Keratinocyte (primary cell): ENCODE measurements at regions not wholly inside any gene's neighbourhood (a gene's known extent, or its start where the extent isn't known, plus 50 kb on each side); places are given as distances from the start of the nearest gene placed in this dataset.

Experiments used
- DNase-seq: peaks from one replicate; pipeline ENCODE4 v3.0.0-alpha.2; 2011; ENCODE audit warnings: low read depth, missing footprints, low spot score
- FAIRE-seq: peaks from 2 replicates; lab custom pipeline; 2011; peaks lifted over from hg19 to GRCh38; lab: Jason Lieb, UNC
- H2AFZ ChIP-seq: 2 replicates; pipeline ENCODE4 v1.6.0; 2012; ENCODE audit warnings: low read length, control low read depth, inconsistent platforms; ENCODE audit not compliant: control insufficient read depth
- H3K27ac ChIP-seq: 2 replicates; pipeline ENCODE4 v1.5.1; 2011; ENCODE audit warnings: low read length; ENCODE audit not compliant: control insufficient read depth, insufficient read depth
- H3K27me3 ChIP-seq: 3 replicates; pipeline ENCODE4 v1.6.0; 2011; ENCODE audit warnings: low read length; ENCODE audit not compliant: control insufficient read depth, insufficient read depth; ENCODE audit errors: extremely low read depth
- H3K36me3 ChIP-seq, 2 experiments: 2 replicates in 1 of 2; 3 replicates in 1 of 2; pipeline ENCODE4 v1.5.1; 2011; ENCODE audit warnings: low read length in 2 of 2, mild to moderate bottlenecking in 1 of 2; ENCODE audit not compliant: control insufficient read depth in 2 of 2, insufficient read depth in 2 of 2; ENCODE audit errors: extremely low read depth in 1 of 2
- H3K4me1 ChIP-seq: 3 replicates; pipeline ENCODE4 v1.5.1; 2011; ENCODE audit warnings: low read length; ENCODE audit not compliant: control insufficient read depth, insufficient read depth; ENCODE audit errors: extremely low read depth
- H3K4me2 ChIP-seq: 3 replicates; pipeline ENCODE4 v1.6.0; 2011; ENCODE audit warnings: low read depth, low read length; ENCODE audit not compliant: control insufficient read depth, insufficient read depth; ENCODE audit errors: extremely low read depth
- H3K4me3 ChIP-seq, 3 experiments: fragments of 200-600 bp in 1 of 3; sonication (generic) in 1 of 3; 2 replicates in 2 of 3; 3 replicates in 1 of 3; pipeline ENCODE4 v1.5.1; 2011 to 2016; ENCODE audit warnings: low read length in 3 of 3, mild to moderate bottlenecking in 3 of 3, control low read depth in 2 of 3, inconsistent platforms in 1 of 3, low read depth in 1 of 3, mixed read lengths in 1 of 3, mixed run types in 1 of 3, moderate library complexity in 1 of 3; ENCODE audit not compliant: control insufficient read depth in 2 of 3, insufficient read depth in 2 of 3; ENCODE audit errors: extremely low read depth in 1 of 3
- H3K79me2 ChIP-seq: 2 replicates; pipeline ENCODE4 v1.6.0; 2012; ENCODE audit warnings: low read length; ENCODE audit not compliant: control insufficient read depth, insufficient read depth
- H3K9ac ChIP-seq: 3 replicates; pipeline ENCODE4 v1.6.0; 2011; ENCODE audit warnings: low read length; ENCODE audit not compliant: control insufficient read depth, insufficient read depth; ENCODE audit errors: extremely low read depth
- H3K9me1 ChIP-seq: 3 replicates; pipeline ENCODE4 v1.6.0; 2011; ENCODE audit warnings: low read length; ENCODE audit not compliant: control insufficient read depth, insufficient read depth; ENCODE audit errors: extremely low read depth
- H3K9me3 ChIP-seq: 2 replicates; pipeline ENCODE4 v1.5.1; 2012; ENCODE audit warnings: low read depth, low read length; ENCODE audit not compliant: control insufficient read depth
- H4K20me1 ChIP-seq: 3 replicates; pipeline ENCODE4 v1.6.0; 2011; ENCODE audit warnings: low read length; ENCODE audit not compliant: control insufficient read depth, insufficient read depth; ENCODE audit errors: extremely low read depth
- CTCF ChIP-seq, 3 experiments: IDR thresholded peaks in 1 of 3; conservative IDR thresholded peaks in 1 of 3; optimal IDR thresholded peaks in 1 of 3; 2 replicates in 2 of 3; 3 replicates in 1 of 3; pipeline versions ENCODE3 to v1.5.1; 2011; ENCODE audit warnings: low read length in 3 of 3, mild to moderate bottlenecking in 3 of 3, moderate library complexity in 2 of 3, control low read depth in 1 of 3, inconsistent platforms in 1 of 3; ENCODE audit not compliant: insufficient read depth in 2 of 3; ENCODE audit errors: extremely low read depth in 1 of 3
- EZH2 ChIP-seq: IDR thresholded peaks from one replicate; pipeline ENCODE4 v1.6.1; 2012; ENCODE audit warnings: inconsistent platforms, mild to moderate bottlenecking, low read length, moderate library complexity
- dilution Hi-C: fragments of 300-500 bp; cut with MboI; formaldehyde crosslinking; loops from one replicate; pipeline ENCODE4 v1.7.0; 2020; ENCODE audit warnings: low sequenced_read_pairs; ENCODE audit not compliant: extremely low pct_ligation_motif_present

GRCh38 chr4:175973027-175973923 lies 92.4 kb upstream of the WDR17 start:
- Histone ChIP-seq H3K9ac (no peak overlapping the region), H4K20me1 (no peaks in the 10 kb centered on the region), H3K27ac (no peak overlapping the region), H3K4me2 (no peak overlapping the region), H3K9me1 (no peaks in the 10 kb centered on the region), H3K9me3 (no peaks in the 10 kb centered on the region), H3K79me2 (no peaks in the 10 kb centered on the region), H2AFZ (no peak overlapping the region), H3K27me3 (no peaks in the 10 kb centered on the region), H3K4me3 (no peak overlapping the region), H3K36me3 (no peaks in the 10 kb centered on the region), H3K4me1 (no peaks in the 10 kb centered on the region)
- TF ChIP-seq EZH2 (no peak), CTCF (optimal IDR thresholded peaks at IDR 0.05 in 1 of 3, IDR thresholded peaks at IDR 0.05 in 1 of 3, conservative IDR thresholded peaks at IDR 0.05 in 1 of 3; ENCODE audit: extremely low read depth in 1 of 3, insufficient read depth in 2 of 3, low read length in 3 of 3) (no peak)
- FAIRE-seq (no peak), DNase-seq (no peak)
- dilution Hi-C loops = no loop called here

DNA sequence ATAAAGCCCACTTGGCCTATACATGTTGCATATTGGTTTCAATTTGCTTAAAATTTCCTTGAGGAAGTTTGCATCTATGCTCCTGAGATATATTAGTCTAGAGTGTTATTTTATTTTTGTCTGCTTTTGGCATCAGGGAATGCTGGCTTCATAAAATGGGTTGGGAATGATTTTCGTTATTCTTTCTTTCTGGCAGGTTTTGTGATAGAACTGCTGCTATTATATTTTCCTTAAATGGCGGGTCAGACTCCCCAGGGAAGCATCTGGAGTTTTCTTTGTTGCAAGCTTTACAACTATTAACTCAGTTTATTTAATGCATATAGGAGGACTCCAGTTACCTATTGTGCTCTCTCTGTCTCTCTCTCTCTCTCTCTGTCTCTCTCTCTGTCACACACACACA lies 82.0 kb upstream of the WDR17 start:
- no peaks in the 10 kb centered on the region for H3K79me2 ChIP-seq

More for the DNA sequence above, 82.0 kb upstream of the WDR17 start:
- no peak overlapping the region for H2AFZ ChIP-seq
- DNase-seq (no peak), FAIRE-seq (no peak)
- H3K9ac ChIP-seq = no peak overlapping the region
- dilution Hi-C loops = no loop called here
- H3K9me1 ChIP-seq = no peaks in the 10 kb centered on the region
- TF ChIP-seq CTCF (optimal IDR thresholded peaks at IDR 0.05 in 1 of 3, IDR thresholded peaks at IDR 0.05 in 1 of 3, conservative IDR thresholded peaks at IDR 0.05 in 1 of 3; ENCODE audit: extremely low read depth in 1 of 3, insufficient read depth in 2 of 3, low read length in 3 of 3) (no peak), EZH2 (no peak)
- no peaks in the 10 kb centered on the region for H3K4me1 ChIP-seq
- no peak overlapping the region for H3K4me3 ChIP-seq
- H3K27ac ChIP-seq = no peak overlapping the region
- H3K36me3 ChIP-seq = no peaks in the 10 kb centered on the region
- H3K4me2 ChIP-seq = no peak overlapping the region
- no peaks in the 10 kb centered on the region for H4K20me1 ChIP-seq
- H3K27me3 ChIP-seq = no peaks in the 10 kb centered on the region
- H3K9me3 ChIP-seq = no peaks in the 10 kb centered on the region
